IPS-15b (cell line): ENCODE measurements at regions not wholly inside any gene's neighbourhood (a gene's known extent, or its start where the extent isn't known, plus 50 kb on each side); places are given as distances from the start of the nearest gene placed in this dataset.

Experiments used
- H3K27me3 ChIP-seq: one replicate; pipeline ENCODE4 v1.6.1; 2013; ENCODE audit warnings: low read length; ENCODE audit not compliant: control insufficient read depth, insufficient read depth
- H3K36me3 ChIP-seq: one replicate; pipeline ENCODE4 v1.6.1; 2013; ENCODE audit warnings: low read length; ENCODE audit not compliant: control insufficient read depth, insufficient read depth
- H3K4me1 ChIP-seq: one replicate; pipeline ENCODE4 v1.6.1; 2013; ENCODE audit warnings: mild to moderate bottlenecking, low read length; ENCODE audit not compliant: control insufficient read depth, insufficient read depth
- H3K4me3 ChIP-seq: one replicate; pipeline ENCODE4 v1.5.1; 2013; ENCODE audit warnings: low read depth, low read length
- H3K9ac ChIP-seq: one replicate; pipeline ENCODE4 v1.6.1; 2013; ENCODE audit warnings: low read depth, mild to moderate bottlenecking, low read length
- H3K9me3 ChIP-seq: one replicate; pipeline ENCODE4 v1.6.1; 2013; ENCODE audit warnings: mild to moderate bottlenecking, low read length; ENCODE audit not compliant: control insufficient read depth, insufficient read depth

DNA sequence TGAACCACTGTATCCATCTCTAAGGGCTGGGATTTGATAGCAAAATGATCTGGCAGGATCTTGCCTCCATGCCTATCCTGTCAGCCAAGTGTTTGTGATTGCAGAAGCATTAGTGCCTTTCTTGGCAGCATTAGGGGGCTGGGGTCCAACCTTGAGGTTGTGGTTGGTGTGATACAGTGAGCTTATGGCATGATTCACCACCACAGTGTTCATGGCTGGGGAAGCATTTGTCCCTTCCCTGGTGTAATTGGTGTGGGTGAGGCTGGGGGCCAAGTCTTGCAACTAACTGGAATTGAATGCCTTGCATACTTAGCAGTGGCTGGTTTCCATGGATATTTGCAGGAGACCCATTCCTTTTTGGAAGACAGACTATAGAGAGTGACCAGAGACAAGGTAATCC is 271.0 kb upstream of the TBL1XR1 start:
- Histone ChIP-seq H3K9ac (no peak overlapping the region), H3K4me1 (no peaks in the 10 kb centered on the region), H3K36me3 (no peaks in the 10 kb centered on the region), H3K4me3 (no peak overlapping the region), H3K27me3 (no peaks in the 10 kb centered on the region), H3K9me3 (no peaks in the 10 kb centered on the region)

DNA sequence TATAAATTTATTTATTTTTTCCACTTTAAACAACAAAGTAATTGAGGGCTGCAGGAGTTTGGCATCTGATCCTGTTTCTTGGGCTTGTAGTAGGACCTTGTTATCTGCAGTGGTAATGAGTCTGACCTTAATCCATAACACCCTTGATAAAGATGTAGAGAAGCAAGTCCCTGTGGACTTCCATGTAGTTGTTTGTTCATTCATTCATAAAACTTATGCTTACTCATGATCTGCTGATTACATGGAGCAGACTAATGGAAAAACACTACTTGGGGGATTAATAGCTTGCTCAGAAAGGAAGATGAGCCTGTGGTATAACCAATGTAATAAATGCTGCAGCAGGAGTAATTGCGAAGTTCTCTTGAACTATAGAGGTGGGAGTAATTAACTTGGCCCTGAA is 271.5 kb upstream of the TBL1XR1 start:
- no peaks in the 10 kb centered on the region for H3K27me3 ChIP-seq
- no peaks in the 10 kb centered on the region for H3K4me1 ChIP-seq
- H3K4me3 ChIP-seq: no peak overlapping the region
- no peak overlapping the region for H3K9ac ChIP-seq
- H3K9me3 ChIP-seq: no peaks in the 10 kb centered on the region
- no peaks in the 10 kb centered on the region for H3K36me3 ChIP-seq

DNA sequence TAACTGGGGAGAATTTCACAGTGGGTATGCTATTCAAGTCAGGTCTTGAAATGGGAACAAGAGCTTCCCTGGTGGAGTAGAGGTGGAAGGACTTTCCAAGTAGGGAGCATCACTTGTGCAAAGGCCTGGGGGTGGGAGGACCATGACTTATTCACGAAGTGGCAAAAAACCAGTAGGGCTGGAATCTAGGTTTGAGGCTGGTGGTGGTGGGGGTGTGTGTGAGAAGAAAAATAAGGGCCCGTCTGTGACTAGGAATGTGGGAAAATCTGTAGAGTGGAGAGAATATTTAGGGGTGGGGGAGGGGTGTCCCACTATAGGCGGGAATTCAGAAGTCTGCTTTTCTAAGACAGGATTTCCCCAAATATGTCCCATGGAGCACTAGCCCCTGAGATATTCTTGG is 271.9 kb upstream of the TBL1XR1 start:
- Histone ChIP-seq H3K9ac (no peak overlapping the region), H3K27me3 (no peaks in the 10 kb centered on the region), H3K36me3 (no peaks in the 10 kb centered on the region), H3K4me1 (no peaks in the 10 kb centered on the region), H3K9me3 (no peaks in the 10 kb centered on the region), H3K4me3 (no peak overlapping the region)

DNA sequence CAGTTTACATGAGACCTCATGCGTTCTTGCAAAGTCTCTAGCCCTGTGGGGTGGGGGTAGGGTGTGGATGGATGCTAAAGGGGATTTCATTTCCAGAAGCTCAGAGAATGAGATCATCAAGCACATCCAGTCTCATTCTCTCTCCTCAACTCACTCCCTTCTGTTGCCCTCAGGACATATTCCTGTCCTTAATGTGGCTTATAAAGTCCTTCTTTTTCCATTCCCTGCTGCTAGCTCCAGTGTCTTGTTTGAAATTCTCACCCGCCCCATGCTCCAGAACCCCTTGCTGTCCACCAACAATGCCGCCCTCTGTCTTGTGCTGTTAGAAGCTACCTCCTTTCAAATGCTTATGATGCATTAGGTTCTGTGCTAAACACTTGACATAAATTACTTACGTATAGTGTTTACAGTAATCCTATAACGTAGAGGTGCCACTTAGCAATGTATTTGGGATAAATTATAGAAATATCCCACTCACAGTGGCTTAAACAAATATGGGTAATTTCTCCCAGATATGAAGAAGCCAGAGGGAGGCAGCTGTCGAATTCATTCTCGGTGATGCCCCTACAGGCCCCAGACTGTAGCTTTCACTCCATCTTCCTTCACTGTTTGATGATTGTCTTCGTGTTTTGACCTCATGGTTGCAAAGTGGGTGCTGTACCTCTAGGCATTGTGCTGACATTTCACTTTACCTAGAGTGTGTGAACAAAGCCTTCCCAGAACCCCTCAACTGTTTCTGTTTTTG is 273.1 kb upstream of the TBL1XR1 start:
- H3K4me3 ChIP-seq: no peak overlapping the region
- H3K27me3 ChIP-seq: no peaks in the 10 kb centered on the region
- H3K9me3 ChIP-seq: no peaks in the 10 kb centered on the region
- H3K36me3 ChIP-seq: no peaks in the 10 kb centered on the region
- no peak overlapping the region for H3K9ac ChIP-seq
- H3K4me1 ChIP-seq: no peaks in the 10 kb centered on the region

DNA sequence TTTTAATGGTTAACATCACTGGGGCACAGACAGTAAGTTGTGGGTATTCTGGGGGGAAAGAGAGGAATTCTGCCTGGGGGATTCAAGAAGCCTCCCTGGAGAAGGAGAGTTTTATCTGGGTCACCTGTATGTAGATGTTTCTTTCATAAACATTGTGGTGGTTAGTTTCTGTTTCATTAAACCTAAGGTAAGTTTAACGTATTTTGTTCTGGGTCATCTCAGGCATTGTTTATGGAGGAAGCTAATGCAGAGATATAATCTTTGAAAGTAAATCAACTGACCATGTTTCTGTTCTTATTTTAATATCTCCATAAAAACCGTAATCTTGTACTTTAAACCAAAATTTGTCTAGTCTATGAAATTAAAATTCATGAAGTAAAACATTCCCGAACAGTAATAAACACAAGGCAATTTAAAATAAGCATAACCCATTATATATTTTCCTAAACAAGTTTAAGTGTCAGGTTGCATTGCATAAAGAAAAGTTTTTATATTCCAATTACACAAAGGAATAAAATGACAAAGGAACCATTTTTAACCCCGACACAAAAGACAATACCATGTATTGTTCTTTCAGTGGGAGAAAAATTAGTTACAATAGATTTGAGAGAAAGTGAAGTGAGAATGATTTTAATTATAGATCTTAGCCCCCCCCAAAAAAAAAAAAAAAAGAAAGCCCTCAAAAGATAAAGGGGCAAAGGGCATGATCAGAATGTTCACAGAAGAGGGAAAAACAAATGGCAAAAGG is 274.6 kb upstream of the TBL1XR1 start:
- H3K9ac ChIP-seq: no peak overlapping the region
- no peaks in the 10 kb centered on the region for H3K36me3 ChIP-seq
- no peak overlapping the region for H3K4me3 ChIP-seq
- no peaks in the 10 kb centered on the region for H3K9me3 ChIP-seq
- no peaks in the 10 kb centered on the region for H3K4me1 ChIP-seq
- H3K27me3 ChIP-seq: no peaks in the 10 kb centered on the region

DNA sequence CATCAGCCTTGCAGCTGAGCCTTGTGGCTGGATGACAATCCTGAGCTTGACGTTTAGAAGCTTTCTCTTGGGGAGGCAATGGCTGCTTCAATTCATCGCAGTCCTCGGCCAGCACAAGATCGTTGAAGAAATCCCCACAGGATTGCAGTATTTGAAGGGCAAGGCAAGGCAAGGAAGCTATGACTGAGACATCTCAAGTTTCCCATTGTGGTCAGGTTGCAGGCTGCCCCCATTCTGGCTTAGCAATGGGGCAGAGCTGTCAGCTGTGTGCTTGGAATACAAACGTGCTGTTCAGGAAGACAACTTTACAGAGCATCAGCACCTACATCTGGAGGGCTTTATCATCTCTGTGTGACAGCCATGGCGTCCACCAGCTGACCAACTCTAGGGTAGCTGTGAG is 275.9 kb upstream of the TBL1XR1 start:
- Histone ChIP-seq H3K4me1 (no peaks in the 10 kb centered on the region), H3K9ac (no peak overlapping the region), H3K36me3 (no peaks in the 10 kb centered on the region), H3K4me3 (no peak overlapping the region), H3K9me3 (no peaks in the 10 kb centered on the region), H3K27me3 (no peaks in the 10 kb centered on the region)

DNA sequence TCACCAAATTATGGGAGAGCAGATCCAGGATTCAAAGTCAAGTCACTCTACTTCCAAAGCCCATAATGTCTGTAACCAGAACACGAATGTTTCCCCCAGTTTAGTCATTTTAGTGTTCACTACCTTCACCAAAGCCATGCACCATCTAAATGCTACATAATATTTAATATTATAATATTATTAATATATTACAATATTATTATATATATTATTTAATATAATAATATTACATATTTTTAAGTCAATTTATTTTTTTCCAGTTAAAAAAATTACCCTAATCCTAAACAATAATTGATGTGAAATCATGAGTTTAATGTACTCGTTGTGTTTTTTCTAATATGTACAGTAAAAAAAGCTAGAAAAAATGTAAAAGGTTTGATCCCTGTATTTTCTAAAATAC is 276.6 kb upstream of the TBL1XR1 start:
- H3K4me1 ChIP-seq: no peaks in the 10 kb centered on the region
- no peak overlapping the region for H3K9ac ChIP-seq
- H3K9me3 ChIP-seq: no peaks in the 10 kb centered on the region
- no peaks in the 10 kb centered on the region for H3K36me3 ChIP-seq
- no peaks in the 10 kb centered on the region for H3K27me3 ChIP-seq
- H3K4me3 ChIP-seq: no peak overlapping the region

DNA sequence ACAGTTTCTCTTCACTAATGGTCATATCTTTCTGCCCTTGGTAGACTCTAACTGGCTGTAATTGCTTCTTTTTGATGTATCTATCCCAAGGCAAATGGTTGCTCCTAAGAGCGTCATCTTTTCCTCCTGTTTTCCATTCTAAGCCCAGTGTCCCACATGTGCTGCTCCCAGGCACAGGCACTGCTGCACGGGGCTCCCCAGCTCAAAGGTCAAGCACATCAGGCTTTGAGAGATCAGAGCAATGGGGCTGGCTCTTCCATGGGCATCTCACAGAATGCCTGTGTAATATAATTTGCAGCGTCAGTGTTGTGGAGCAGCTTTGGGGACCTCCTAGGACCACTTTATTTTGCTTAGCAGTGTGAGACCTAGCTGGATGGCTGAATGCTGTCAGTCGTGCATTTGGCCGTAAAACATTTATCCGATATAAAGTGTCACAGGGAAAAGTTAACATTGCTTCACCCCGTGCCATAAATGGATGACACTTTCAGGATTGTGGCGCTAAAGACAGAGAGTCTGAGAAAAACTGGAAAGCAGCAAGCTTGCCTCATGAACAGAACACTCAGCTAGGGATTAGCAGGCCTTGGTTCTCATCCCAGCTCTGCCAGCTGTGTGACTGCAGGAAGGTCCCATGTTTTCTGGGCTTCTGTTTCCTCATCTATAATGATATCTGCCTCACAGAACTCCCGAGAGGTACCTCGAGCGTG is 277.5 kb upstream of the TBL1XR1 start:
- no peaks in the 10 kb centered on the region for H3K27me3 ChIP-seq
- no peaks in the 10 kb centered on the region for H3K9me3 ChIP-seq
- H3K4me1 ChIP-seq: no peaks in the 10 kb centered on the region
- no peak overlapping the region for H3K4me3 ChIP-seq
- no peaks in the 10 kb centered on the region for H3K36me3 ChIP-seq
- no peak overlapping the region for H3K9ac ChIP-seq

DNA sequence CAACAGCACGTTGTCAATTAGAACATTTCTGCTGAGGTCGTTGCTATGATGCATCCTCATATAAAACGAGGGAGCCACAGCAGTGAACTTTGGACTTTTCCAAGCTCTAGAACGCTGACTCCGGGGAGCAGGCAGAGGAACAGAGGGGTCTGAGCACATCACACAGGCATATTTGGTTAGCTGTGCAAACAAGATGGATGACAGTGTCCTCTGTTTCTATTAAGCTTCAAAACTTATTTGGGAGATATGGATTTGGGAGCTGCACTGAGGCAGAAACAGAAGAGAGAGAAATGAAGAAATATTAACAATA is 278.0 kb upstream of the TBL1XR1 start:
- H3K36me3 ChIP-seq: no peaks in the 10 kb centered on the region
- H3K9ac ChIP-seq: no peak overlapping the region
- no peaks in the 10 kb centered on the region for H3K4me1 ChIP-seq
- no peak overlapping the region for H3K4me3 ChIP-seq
- H3K9me3 ChIP-seq: no peaks in the 10 kb centered on the region
- H3K27me3 ChIP-seq: no peaks in the 10 kb centered on the region

DNA sequence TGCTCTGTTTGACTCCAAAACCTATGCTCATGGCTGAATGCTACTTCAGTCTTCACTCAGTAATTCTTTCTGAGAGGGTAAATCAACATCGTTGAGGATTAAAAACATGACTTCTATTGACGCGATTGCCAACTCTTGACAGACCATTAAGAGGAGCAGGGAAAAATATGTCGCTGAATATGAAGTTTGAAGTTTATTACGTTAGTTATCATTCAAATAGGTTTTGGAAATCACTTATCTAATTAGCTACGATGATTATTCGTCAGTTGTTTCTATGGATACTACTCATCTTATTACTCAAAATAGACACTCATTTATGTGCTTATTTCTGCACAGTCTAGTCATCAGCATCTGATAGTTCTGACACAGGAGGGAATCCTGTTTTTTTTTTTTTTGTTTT is 279.2 kb upstream of the TBL1XR1 start:
- Histone ChIP-seq H3K4me3 (no peak overlapping the region), H3K9me3 (no peaks in the 10 kb centered on the region), H3K27me3 (no peaks in the 10 kb centered on the region), H3K9ac (no peak overlapping the region), H3K36me3 (no peaks in the 10 kb centered on the region), H3K4me1 (no peaks in the 10 kb centered on the region)

DNA sequence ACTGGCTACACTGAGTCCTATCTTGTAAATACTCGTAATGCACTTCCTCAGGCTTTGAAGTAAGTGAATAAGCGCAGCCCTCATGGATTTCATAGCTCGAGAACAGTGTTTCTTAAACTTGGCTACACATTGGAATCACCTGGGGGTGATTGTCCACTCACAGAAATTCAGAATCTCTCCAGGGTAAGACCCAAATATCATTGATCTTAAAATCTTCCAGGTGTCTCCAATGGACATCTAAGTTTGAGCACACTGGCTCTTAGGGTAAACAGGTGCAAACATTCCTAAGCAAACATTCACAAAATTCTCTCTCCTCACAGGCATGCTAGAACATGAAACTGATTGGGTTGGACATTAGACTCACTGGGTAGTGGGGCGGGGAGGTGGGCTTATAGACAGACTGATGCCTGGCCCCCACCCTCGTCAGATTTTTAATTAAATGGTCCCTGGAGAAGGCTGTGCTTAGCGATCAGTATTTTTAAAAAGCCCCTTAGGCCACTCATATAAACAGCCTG is 279.7 kb upstream of the TBL1XR1 start:
- Histone ChIP-seq H3K9ac (no peak overlapping the region), H3K4me3 (no peak overlapping the region), H3K36me3 (no peaks in the 10 kb centered on the region), H3K4me1 (no peaks in the 10 kb centered on the region), H3K27me3 (no peaks in the 10 kb centered on the region), H3K9me3 (no peaks in the 10 kb centered on the region)
